ENCODE measurements at regions not wholly inside any gene's neighbourhood (a gene's known extent, or its start where the extent isn't known, plus 50 kb on each side); places are given as distances from the start of the nearest gene placed in this dataset.

- no peak for DNase-seq (ENCODE audit: low read depth in 1 of 2, low spot score in 1 of 2)
Observed at GRCh38 chr3:4021162-4021561, 221.9 kb downstream of the LRRN1 start.

GRCh38 chr3:4029135-4029534 is 229.9 kb downstream of the LRRN1 start:
- DNase-seq (ENCODE audit: low read depth in 1 of 2, low spot score in 1 of 2): no peak

GRCh38 chr3:4030624-4031023 is 231.4 kb downstream of the LRRN1 start:
- no peak for DNase-seq (ENCODE audit: low read depth in 1 of 2, low spot score in 1 of 2)

GRCh38 chr3:4033296-4033695 is 234.1 kb downstream of the LRRN1 start:
- no peak for DNase-seq (ENCODE audit: low read depth in 1 of 2, low spot score in 1 of 2)

GRCh38 chr3:4036046-4036445 is 236.8 kb downstream of the LRRN1 start:
- DNase-seq (ENCODE audit: low read depth in 1 of 2, low spot score in 1 of 2): no peak

GRCh38 chr3:4038351-4038750 is 239.1 kb downstream of the LRRN1 start:
- no peak for DNase-seq (ENCODE audit: low read depth in 1 of 2, low spot score in 1 of 2)

GRCh38 chr3:4042070-4042469 is 242.8 kb downstream of the LRRN1 start:
- DNase-seq (ENCODE audit: low read depth in 1 of 2, low spot score in 1 of 2): no peak

GRCh38 chr3:4042869-4043268 is 243.6 kb downstream of the LRRN1 start:
- DNase-seq (ENCODE audit: low read depth in 1 of 2, low spot score in 1 of 2): no peak

- DNase-seq (ENCODE audit: low read depth in 1 of 2, low spot score in 1 of 2): no peak
Observed at GRCh38 chr3:4043867-4044575, 244.8 kb downstream of the LRRN1 start.

- no peak for DNase-seq (ENCODE audit: low read depth in 1 of 2, low spot score in 1 of 2)
Observed at GRCh38 chr3:4044619-4045018, 245.4 kb downstream of the LRRN1 start.

- no peak for DNase-seq (ENCODE audit: low read depth in 1 of 2, low spot score in 1 of 2)
Observed at GRCh38 chr3:4045756-4046155, 246.5 kb downstream of the LRRN1 start.

- no peak for DNase-seq (ENCODE audit: low read depth in 1 of 2, low spot score in 1 of 2)
Observed at GRCh38 chr3:4047366-4047765, 248.1 kb downstream of the LRRN1 start.

- DNase-seq (ENCODE audit: low read depth in 1 of 2, low spot score in 1 of 2): no peak
Observed at GRCh38 chr3:4052706-4053105, 250.5 kb upstream of the SETMAR start.

GRCh38 chr3:4053975-4054374 is 249.2 kb upstream of the SETMAR start:
- DNase-seq (ENCODE audit: low read depth in 1 of 2, low spot score in 1 of 2): no peak

GRCh38 chr3:4060064-4060463 is 243.1 kb upstream of the SETMAR start:
- no peak for DNase-seq (ENCODE audit: low read depth in 1 of 2, low spot score in 1 of 2)

- DNase-seq (ENCODE audit: low read depth in 1 of 2, low spot score in 1 of 2): no peak
Observed at GRCh38 chr3:4060603-4061002, 242.6 kb upstream of the SETMAR start.

- DNase-seq (ENCODE audit: low read depth in 1 of 2, low spot score in 1 of 2): no peak
Observed at GRCh38 chr3:4061195-4061594, 242.0 kb upstream of the SETMAR start.

GRCh38 chr3:4061783-4062360 is 241.3 kb upstream of the SETMAR start:
- DNase-seq (ENCODE audit: low read depth in 1 of 2, low spot score in 1 of 2): no peak

- DNase-seq (ENCODE audit: low read depth in 1 of 2, low spot score in 1 of 2): no peak
Observed at GRCh38 chr3:4062621-4063020, 240.5 kb upstream of the SETMAR start.

GRCh38 chr3:4063916-4064574 is 239.1 kb upstream of the SETMAR start:
- no peak for DNase-seq (ENCODE audit: low read depth in 1 of 2, low spot score in 1 of 2)

GRCh38 chr3:4065085-4065484 is 238.1 kb upstream of the SETMAR start:
- no peak for DNase-seq (ENCODE audit: low read depth in 1 of 2, low spot score in 1 of 2)

- no peak for DNase-seq (ENCODE audit: low read depth in 1 of 2, low spot score in 1 of 2)
Observed at GRCh38 chr3:4065554-4065953, 237.6 kb upstream of the SETMAR start.

- DNase-seq (ENCODE audit: low read depth in 1 of 2, low spot score in 1 of 2): no peak
Observed at GRCh38 chr3:4067893-4068292, 235.3 kb upstream of the SETMAR start.
